ENCODE measurements at regions not wholly inside any gene's neighbourhood (a gene's known extent, or its start where the extent isn't known, plus 50 kb on each side); places are given as distances from the start of the nearest gene placed in this dataset.

DNA sequence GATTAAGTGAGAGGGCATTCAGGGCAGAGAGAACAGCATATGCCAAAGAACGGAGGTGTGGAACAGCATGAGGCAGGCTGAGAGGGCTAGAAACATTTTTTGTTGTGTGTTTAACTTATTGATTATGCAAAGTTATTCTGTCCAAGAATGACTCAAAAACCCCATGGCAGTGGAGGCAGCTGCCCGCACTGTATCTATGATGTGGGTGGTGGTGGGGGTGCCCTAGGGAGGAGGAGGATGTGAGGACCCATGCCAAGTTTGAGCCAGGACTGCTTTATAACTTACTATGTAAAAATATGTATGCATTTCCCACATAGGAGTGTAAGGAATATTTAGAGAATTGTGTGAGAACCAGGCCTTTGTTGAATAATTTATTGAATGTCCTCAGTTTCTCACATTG is 85.4 kb upstream of the GNAZ start:
- TF ChIP-seq, protein P1, sequence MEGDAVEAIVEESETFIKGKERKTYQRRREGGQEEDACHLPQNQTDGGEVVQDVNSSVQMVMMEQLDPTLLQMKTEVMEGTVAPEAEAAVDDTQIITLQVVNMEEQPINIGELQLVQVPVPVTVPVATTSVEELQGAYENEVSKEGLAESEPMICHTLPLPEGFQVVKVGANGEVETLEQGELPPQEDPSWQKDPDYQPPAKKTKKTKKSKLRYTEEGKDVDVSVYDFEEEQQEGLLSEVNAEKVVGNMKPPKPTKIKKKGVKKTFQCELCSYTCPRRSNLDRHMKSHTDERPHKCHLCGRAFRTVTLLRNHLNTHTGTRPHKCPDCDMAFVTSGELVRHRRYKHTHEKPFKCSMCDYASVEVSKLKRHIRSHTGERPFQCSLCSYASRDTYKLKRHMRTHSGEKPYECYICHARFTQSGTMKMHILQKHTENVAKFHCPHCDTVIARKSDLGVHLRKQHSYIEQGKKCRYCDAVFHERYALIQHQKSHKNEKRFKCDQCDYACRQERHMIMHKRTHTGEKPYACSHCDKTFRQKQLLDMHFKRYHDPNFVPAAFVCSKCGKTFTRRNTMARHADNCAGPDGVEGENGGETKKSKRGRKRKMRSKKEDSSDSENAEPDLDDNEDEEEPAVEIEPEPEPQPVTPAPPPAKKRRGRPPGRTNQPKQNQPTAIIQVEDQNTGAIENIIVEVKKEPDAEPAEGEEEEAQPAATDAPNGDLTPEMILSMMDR (IDR thresholded peaks at IDR 0.05; ENCODE audit: insufficient read depth, low read length, poor library complexity, severe bottlenecking), result no peak
- no peak for TF ChIP-seq EZH2phosphoT487 (conservative IDR thresholded peaks at IDR 0.05; ENCODE audit: low read length)
